GM20000 (cell line): ENCODE measurements at regions not wholly inside any gene's neighbourhood (a gene's known extent, or its start where the extent isn't known, plus 50 kb on each side); places are given as distances from the start of the nearest gene placed in this dataset.

Source experiments
- DNase-seq: peaks from one replicate; pipeline ENCODE4 v3.0.0; 2012; ENCODE audit warnings: low spot score
- CTCF ChIP-seq: IDR thresholded peaks from 2 replicates; pipeline ENCODE4 v1.5.1; 2012; ENCODE audit warnings: mild to moderate bottlenecking, control low read depth; ENCODE audit errors: extremely low read depth, missing control alignments

GRCh38 chr11:111123463-111124398 is 121.8 kb upstream of the POU2AF2 start:
- no peak for TF ChIP-seq CTCF
- no peak for DNase-seq

- no peak for DNase-seq
- TF ChIP-seq CTCF, result no peak
Observed at GRCh38 chr11:111120696-111121302, 124.7 kb upstream of the POU2AF2 start.

- no peak for TF ChIP-seq CTCF
- DNase-seq, result no peak
Observed at GRCh38 chr11:111120161-111120560, 125.4 kb upstream of the POU2AF2 start.

GRCh38 chr11:111119751-111120150 is 125.8 kb upstream of the POU2AF2 start:
- no peak for DNase-seq
- no peak for TF ChIP-seq CTCF

GRCh38 chr11:111115890-111116289 is 129.6 kb upstream of the POU2AF2 start:
- DNase-seq, result no peak
- no peak for TF ChIP-seq CTCF

- no peak for TF ChIP-seq CTCF
- no peak for DNase-seq
Observed at GRCh38 chr11:111114091-111114490, 131.4 kb upstream of the POU2AF2 start.

- no peak for TF ChIP-seq CTCF
- DNase-seq, result no peak
Observed at GRCh38 chr11:111112614-111113013, 132.9 kb upstream of the POU2AF2 start.
